ENCODE measurements at regions not wholly inside any gene's neighbourhood (a gene's known extent, or its start where the extent isn't known, plus 50 kb on each side); places are given as distances from the start of the nearest gene placed in this dataset.
A peak's percentile ranks its signal among the peaks of the same experiment; 100 is the strongest.

DNA sequence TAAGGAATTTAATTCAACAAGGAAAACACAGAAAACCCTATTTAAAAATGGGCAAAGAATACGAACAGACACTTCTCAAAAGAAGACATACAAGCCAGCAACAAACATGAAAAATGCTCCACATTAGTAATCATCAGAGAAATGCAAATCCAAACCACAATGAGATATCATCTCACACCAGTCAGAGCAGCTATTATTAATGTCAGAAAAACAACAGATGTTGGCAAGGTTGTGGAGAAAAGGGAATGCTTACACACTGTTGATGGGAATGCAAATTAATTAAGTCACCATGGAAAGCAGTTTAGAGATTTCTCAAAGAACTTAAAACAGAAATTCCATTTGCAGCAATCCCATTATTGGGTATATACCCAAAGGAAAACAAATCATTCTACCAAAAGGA is 55.2 kb downstream of the GCC1 start:
- DNase-seq = no peak
- in situ Hi-C loops (cut with HindIII; ENCODE audit: low pct_ligation_motif_present, low pct_unique_long_range_greater_than_20kb, low sequenced_read_pairs) = no loop called here

DNA sequence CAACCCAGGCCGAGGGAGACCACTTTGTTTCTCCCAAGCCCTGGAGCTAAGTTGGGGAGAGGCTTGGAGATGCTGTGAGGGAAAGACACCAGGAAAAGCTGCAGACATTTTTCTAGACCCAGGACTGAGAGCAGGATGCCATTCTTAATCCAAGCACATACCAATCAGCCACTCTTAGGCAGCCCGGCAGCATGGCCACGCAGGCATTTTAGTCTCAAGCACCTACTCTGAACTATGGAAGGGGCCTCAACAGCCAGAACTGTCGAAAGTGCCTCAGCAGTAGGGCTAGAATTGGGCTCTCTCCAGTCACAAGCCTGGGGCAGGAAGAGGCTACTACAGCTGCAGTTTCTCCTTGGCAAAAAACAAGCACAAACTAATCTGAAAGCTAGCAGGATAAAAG is 57.8 kb downstream of the GCC1 start:
- no peak for DNase-seq
- in situ Hi-C loops (cut with HindIII; ENCODE audit: low pct_ligation_motif_present, low pct_unique_long_range_greater_than_20kb, low sequenced_read_pairs) = no loop called here

DNA sequence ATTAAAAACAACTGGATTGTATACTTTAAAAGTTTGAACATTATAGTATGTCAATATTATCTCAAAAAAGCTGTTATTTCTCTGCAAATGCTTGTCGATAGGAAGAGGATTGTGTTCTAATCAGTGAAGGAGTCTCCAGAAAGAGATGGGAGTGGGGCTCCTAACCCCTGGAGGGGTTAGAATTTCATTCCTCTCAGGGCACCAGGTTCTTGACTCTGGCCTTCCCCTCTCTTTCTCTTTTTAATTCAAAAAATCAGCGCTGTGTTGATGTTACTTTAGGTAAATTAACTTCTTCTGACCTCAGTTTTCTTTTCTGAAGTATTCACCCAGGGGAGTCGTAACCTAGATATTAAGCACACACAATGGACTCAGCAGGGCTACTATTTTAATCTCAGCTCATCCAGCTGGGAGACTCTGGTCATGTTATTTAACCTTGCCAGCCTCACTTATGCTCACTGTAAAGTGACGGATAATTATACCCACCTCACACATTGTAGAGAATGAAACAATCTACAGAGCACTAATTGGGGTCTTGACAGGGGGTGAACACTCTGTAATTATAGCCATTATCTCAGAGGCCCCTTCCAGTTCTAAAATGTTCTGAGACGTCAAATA is 59.4 kb downstream of the GCC1 start:
- in situ Hi-C loops (cut with HindIII; ENCODE audit: low pct_ligation_motif_present, low pct_unique_long_range_greater_than_20kb, low sequenced_read_pairs) = no loop called here
- DNase-seq = no peak

DNA sequence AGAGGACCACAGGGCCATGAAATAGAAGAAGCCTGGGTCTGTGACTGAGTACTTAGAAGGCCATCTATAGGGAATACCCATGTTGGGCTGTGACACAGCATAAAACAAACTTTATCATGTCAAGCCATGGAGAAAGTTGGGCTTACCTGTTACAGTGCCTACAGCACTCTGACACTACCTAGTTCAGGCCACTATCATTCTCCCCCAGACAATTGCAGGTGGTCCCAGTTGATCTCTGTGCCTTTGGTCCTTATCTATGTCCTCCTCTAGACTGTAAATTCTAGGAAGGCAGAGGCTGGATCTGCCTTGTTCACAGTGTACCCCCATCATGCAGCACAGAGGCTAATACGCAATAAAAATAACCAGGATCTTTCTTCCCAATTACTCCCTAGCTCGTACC is 69.1 kb downstream of the GCC1 start:
- no peak for DNase-seq
- in situ Hi-C loops (cut with HindIII; ENCODE audit: low pct_ligation_motif_present, low pct_unique_long_range_greater_than_20kb, low sequenced_read_pairs) = no loop called here

DNA sequence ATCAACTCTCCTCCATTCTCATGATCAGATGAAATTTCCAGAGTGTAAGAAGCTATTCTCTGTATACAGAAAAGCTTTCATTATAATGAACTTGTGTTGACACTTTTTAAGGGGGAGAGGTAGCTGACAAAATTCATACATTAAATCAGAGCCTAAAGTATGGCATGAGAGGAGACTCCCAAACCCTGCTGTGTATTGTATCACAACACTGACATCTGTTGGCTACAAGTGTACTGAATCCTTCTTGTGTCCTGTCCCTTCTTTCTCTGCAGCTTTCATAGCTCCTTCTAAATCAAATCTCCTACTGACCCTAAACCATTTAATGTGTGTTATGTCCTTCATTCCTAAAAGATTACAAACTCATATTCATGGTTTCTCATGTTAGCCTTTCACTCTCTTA is 70.9 kb downstream of the GCC1 start:
- peak; percentile 53 for DNase-seq
- in situ Hi-C loops (cut with HindIII; ENCODE audit: low pct_ligation_motif_present, low pct_unique_long_range_greater_than_20kb, low sequenced_read_pairs) = no loop called here

DNA sequence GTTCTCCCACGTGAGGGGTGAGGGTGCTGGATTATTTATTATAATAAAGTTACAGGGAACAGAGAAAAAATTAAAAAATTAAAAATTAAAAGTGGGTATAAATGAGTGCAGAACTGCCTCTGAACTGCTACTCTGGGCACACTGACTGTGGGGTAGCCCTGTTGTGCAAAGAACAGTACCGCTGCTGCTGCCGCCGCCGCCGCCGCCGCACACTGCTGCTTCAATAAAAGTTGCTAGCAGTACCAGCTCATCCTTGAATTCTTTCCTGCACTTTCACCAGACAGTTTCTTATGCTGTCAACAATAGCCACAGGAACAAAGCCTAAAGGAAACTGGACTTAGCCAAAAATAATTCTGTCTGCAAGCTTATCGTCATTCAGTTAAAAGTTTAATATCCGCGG is 72.1 kb downstream of the GCC1 start:
- in situ Hi-C loops (cut with HindIII; ENCODE audit: low pct_ligation_motif_present, low pct_unique_long_range_greater_than_20kb, low sequenced_read_pairs) = no loop called here
- no peak for DNase-seq

DNA sequence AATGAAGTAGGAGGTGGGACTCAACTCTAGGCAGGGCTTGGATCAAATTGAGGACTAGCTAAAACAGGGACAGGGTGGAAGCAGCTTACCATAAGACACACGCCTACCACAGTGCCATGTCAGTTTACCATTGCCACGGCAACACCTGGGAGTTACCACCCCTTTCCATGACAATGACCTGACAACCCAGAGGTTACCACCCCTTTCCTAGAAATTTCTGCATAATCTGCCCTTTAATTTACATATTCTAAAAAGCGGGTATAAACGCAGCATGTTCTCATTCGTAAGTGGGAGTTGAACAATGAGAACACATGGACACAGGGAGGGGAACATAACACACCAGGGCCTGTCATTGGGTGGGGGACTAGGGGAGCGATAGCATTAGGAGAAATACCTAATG is 72.7 kb downstream of the GCC1 start:
- in situ Hi-C loops (cut with HindIII; ENCODE audit: low pct_ligation_motif_present, low pct_unique_long_range_greater_than_20kb, low sequenced_read_pairs) = no loop called here

DNA sequence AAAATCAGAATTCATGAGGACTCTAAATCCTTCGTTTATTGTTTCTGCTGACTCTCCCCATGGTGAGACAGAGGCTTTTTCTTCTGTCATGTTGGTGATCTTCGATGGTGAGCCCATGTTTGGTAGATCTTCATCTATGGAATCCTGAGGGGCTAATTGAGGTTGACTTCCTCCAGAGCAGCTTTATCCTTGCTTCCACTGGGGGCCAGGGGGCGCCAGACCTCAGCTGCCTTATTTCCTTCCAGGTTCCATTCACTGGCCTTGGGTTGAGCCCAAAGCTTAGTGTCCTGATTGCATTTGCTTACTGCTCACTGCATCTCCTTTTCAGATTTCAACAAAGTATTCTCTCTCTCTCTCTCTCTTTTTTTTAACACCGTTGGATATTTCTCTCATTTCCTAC is 80.7 kb downstream of the GCC1 start:
- in situ Hi-C loops (cut with HindIII; ENCODE audit: low pct_ligation_motif_present, low pct_unique_long_range_greater_than_20kb, low sequenced_read_pairs) = no loop called here
- peak; percentile 41 for DNase-seq

More for the DNA sequence above, 72.7 kb downstream of the GCC1 start:
- no peak for DNase-seq

DNA sequence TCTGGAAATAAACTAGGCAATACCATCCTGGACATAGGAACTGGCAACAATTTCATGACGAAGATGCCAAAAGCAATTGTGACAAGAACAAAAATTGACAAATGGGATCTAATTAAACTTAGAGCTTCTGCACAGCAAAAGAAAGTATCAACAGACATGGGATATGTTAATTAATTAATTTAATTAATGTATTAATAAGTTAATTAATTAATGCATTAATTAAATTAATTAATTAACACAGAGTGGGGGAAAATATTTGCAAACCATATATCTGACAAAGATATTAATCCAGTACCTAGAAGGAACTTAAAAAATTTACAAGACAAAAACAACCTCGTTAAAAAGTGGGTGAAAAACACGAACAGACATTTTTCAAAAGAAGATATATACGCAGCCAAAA is 83.6 kb downstream of the GCC1 start:
- in situ Hi-C loops (cut with HindIII; ENCODE audit: low pct_ligation_motif_present, low pct_unique_long_range_greater_than_20kb, low sequenced_read_pairs) = no loop called here
- no peak for DNase-seq

DNA sequence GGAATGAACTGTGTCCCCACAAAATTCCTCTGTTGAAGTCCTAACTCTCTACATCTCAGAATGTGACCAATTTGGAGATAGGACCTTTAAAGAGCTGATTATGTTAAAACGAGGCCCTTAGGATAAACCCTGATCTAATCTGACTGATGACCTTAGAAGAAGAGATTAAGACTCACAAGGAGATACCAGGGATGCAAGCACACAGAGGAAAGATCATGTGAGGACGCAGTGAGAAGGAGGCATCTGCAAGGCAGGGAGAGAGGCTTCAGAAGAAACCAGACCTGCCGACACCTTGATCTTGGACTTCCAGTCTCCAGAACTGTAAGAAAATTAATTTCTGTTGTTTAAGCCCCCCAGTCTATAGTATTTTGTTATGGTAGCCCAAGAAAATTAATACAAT is 94.9 kb upstream of the ZNF800 start:
- in situ Hi-C loops (cut with HindIII; ENCODE audit: low pct_ligation_motif_present, low pct_unique_long_range_greater_than_20kb, low sequenced_read_pairs) = no loop called here

DNA sequence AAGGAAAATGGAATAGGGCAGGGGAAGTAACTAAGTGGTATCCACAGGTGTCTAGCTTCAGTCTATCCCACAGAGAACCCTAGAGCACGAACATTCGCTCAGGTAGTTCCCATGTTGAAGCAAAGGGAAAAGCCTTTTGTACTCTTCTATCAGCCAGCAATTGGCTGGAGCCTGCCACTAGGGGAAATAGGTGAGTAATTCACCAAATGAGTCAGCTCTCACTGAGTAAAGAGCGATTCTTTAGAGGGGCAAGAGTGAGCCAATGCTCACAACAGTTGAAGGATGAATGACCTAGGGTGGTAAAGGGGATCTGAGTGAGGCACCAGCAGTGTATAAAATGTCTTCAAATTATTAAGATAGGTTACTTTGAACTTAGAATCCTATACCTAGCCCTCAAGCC is 94.1 kb upstream of the ZNF800 start:
- DNase-seq = peak; percentile 27
- in situ Hi-C loops (cut with HindIII; ENCODE audit: low pct_ligation_motif_present, low pct_unique_long_range_greater_than_20kb, low sequenced_read_pairs) = no loop called here

More for the DNA sequence above, 94.9 kb upstream of the ZNF800 start:
- DNase-seq = no peak

DNA sequence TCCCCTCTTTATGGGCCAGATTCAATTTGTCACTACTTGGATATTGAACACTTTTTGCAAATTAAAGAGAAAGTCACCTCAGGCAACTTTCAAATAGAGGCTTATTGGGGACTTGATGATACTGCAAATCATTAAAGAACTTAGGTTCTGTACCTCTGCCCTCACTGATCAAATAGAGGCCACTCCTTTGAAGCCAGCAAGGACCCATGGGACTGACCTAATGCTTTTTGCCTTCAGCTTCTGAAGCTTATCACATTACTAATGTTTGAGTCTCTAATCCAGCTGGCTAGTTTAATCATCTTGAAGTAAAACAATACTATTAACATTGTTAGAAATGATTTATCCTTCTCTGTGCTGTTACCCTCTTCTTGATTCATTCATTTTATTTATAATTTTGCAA is 93.0 kb upstream of the ZNF800 start:
- in situ Hi-C loops (cut with HindIII; ENCODE audit: low pct_ligation_motif_present, low pct_unique_long_range_greater_than_20kb, low sequenced_read_pairs) = no loop called here
- DNase-seq = no peak

DNA sequence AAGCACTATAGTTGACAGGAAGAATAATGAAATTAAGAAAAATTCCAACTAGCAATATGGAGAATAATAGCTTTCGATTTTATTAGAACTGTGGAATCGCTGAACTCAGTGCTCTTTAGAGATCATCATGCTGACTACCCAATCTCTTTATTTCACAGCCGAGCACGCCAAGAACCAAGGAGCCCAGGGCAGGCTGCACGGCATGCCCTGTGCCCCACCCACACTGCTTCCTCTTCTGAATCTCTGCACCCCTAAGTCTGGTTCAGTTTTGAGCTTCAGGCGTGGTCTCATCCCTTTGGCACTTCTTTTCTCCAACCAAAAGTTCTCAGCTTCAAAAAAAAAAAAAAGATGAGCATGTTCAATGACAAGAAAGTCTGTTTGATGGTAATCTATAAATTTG is 92.4 kb upstream of the ZNF800 start:
- in situ Hi-C loops (cut with HindIII; ENCODE audit: low pct_ligation_motif_present, low pct_unique_long_range_greater_than_20kb, low sequenced_read_pairs) = no loop called here
- DNase-seq = no peak

DNA sequence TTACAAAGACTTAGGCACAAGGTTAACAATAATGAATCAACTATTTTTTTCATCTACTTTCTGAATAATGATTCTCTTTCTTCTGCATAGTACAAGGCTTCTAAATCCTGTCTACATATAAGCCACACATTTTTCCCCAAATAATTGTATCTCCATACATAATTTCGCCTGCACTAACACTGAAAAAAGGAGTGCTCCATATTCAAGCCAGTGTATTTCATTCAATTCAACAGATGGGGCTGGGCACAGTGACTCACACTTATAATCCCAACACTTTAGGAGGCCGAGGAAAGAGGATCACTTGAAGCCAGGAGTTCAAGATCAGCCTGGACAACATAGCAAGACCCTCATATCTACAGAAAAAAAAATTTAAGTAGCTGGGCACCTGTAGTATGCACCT is 86.0 kb upstream of the ZNF800 start:
- in situ Hi-C loops (cut with HindIII; ENCODE audit: low pct_ligation_motif_present, low pct_unique_long_range_greater_than_20kb, low sequenced_read_pairs) = no loop called here
- DNase-seq = no peak

DNA sequence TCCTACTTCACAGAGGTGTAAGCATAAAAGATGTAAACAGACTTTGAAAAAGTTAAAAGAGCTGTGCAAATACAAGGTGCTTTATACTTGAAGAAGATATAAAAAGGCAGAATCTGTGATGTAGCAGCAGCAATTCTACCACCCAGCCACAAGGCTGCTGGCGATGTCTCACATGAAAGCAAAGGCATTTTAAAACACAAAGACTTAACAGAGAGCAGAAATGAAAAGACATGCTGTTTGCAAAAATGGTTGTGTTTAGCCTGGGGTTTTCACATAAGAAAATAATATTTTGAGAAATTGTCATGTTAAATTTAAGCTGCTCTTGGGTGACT is 85.5 kb upstream of the ZNF800 start:
- in situ Hi-C loops (cut with HindIII; ENCODE audit: low pct_ligation_motif_present, low pct_unique_long_range_greater_than_20kb, low sequenced_read_pairs) = no loop called here

DNA sequence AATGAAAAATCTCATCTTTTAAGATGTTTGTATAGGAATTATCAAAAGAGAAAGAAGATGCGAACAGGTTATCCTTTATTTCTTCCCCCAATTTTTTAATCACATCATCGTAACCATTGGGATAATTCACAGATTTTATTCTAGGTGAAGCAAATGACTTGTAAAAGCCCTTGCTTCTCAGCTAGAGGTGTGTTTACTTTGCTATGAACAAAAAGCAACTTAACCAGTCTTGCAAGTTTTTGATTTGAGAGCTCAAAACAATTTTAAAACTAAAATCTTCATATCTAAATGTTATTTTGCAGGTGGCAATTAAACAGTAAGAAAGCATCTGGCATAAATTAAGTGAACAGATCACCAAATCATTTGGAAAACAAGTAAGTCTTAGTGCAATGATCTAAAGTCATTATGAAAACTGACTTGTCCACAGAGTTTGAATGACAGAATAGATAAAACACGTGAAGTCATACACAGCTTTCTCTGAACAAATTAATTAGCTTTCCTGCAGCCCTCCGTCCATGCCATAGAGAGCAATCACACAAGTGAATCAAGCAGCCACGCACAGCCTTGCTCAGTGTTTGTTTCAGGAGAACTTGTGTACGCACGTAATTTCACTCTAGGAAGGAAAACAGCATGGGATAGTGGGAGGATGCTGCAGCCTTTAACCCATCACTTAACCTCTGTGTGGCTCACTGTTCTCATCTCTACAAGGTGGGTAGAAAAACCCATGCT is 85.0 kb upstream of the ZNF800 start:
- no peak for DNase-seq

More for the DNA sequence above, 85.5 kb upstream of the ZNF800 start:
- DNase-seq = no peak

DNA sequence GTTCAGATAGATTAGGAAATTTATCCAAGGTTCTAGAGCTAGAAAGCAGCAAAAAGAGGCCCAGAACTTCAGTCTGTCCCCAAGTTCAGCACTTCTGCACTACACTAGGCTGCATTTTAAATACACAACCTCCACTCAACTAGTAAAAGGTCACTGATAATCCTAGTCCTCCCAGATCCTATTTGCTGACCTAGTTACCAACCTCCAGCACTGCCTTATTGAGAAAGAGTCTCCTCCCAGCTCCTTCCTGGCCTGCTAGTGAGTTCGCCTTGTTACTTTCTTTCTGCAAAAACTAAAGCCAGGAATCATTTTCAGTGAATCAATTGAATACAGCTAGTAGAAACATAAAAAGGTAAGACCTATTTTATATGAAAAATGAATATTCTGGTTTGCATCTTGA is 84.1 kb upstream of the ZNF800 start:
- in situ Hi-C loops (cut with HindIII; ENCODE audit: low pct_ligation_motif_present, low pct_unique_long_range_greater_than_20kb, low sequenced_read_pairs) = no loop called here
- no peak for DNase-seq

More for the DNA sequence above, 85.0 kb upstream of the ZNF800 start:
- in situ Hi-C loops (cut with HindIII; ENCODE audit: low pct_ligation_motif_present, low pct_unique_long_range_greater_than_20kb, low sequenced_read_pairs) = no loop called here

DNA sequence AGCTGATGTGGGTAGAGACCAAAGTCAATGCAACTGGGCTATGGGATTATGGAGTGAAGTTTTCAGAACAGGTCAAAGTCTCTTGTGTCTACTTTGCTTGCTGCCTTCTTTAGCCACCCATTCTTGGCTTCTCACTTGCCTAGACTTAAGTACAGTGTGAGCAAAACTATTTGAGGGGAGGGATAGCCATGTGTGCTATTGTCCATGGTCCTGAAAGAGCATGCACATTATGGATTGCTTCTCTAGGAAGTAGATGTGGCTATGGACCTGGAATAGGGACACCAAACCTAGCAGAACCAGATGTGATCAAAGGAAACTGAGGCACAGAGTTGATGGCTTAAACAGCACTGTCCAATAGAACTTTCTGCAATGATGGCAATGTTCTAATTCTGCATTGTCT is 81.9 kb upstream of the ZNF800 start:
- in situ Hi-C loops (cut with HindIII; ENCODE audit: low pct_ligation_motif_present, low pct_unique_long_range_greater_than_20kb, low sequenced_read_pairs) = no loop called here

DNA sequence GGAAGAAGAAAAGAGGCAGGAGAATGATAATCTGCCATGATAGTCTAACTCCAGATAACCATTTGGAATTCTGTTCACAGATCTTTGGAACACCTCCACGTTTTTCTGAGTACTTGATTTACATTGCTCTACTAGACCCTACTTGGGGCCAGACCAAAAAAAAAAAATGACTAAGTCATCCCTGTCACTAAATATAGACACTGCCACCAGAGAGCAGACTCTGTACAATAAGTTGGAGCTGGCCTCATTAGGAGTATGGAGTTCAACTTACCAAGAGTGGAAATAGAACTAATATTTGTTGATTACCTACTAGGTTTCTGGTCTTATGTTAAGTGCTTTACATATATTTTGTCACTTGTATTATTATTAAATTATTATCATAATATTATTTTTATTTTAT is 80.9 kb upstream of the ZNF800 start:
- no peak for DNase-seq
- in situ Hi-C loops (cut with HindIII; ENCODE audit: low pct_ligation_motif_present, low pct_unique_long_range_greater_than_20kb, low sequenced_read_pairs) = no loop called here

More for the DNA sequence above, 81.9 kb upstream of the ZNF800 start:
- DNase-seq = peak; percentile 31

DNA sequence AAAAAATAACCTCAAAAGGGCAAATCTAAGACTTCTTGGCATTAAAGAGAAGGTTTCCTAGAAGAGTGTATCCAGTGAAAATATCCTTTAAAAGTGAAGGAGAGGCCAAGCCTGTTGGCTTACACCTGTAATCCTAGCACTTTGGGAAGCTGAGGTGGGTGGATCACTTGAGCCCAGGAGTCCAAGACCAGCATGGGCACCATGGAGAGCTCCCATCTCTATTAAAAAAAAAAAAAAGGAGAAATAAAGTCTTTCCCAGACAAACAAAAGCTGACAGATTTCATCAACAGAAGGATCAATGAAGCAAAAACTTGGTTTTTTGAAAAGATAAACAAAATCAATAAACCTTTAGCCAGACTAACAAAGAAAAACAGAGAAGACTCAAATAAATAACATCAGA is 67.6 kb upstream of the ZNF800 start:
- no peak for DNase-seq
- in situ Hi-C loops (cut with HindIII; ENCODE audit: low pct_ligation_motif_present, low pct_unique_long_range_greater_than_20kb, low sequenced_read_pairs) = no loop called here

All from ACHN (cell line).